Islet precursor cell (in vitro differentiated cells): ENCODE measurements at regions not wholly inside any gene's neighbourhood (a gene's known extent, or its start where the extent isn't known, plus 50 kb on each side); places are given as distances from the start of the nearest gene placed in this dataset.
"Not testable (repeated sequence)": the region's sequence is repeated elsewhere in the genome, so short reads cannot be mapped to it uniquely, and the experiment has no call there.

ENCODE experiments used
- DNase-seq: peaks from one replicate; pipeline ENCODE4 v3.0.0-alpha.2; 2018

- no peak for DNase-seq
Observed at GRCh38 chr7:149561072-149561471, 63.5 kb upstream of the ZNF746 start.

GRCh38 chr7:149559711-149560110, 62.1 kb upstream of the ZNF746 start:
- DNase-seq: no peak

- DNase-seq: no peak
Observed at GRCh38 chr7:149558149-149558861, 60.7 kb upstream of the ZNF746 start.

GRCh38 chr7:149556525-149556924, 58.9 kb upstream of the ZNF746 start:
- DNase-seq: not testable (repeated sequence)

GRCh38 chr7:149554821-149555220, 57.2 kb upstream of the ZNF746 start:
- not testable (repeated sequence) for DNase-seq

GRCh38 chr7:149553991-149554390, 56.4 kb upstream of the ZNF746 start:
- DNase-seq: not testable (repeated sequence)

- DNase-seq: no peak
Observed at GRCh38 chr7:149552799-149553198, 55.2 kb upstream of the ZNF746 start.
